ENCODE measurements at regions not wholly inside any gene's neighbourhood (a gene's known extent, or its start where the extent isn't known, plus 50 kb on each side); places are given as distances from the start of the nearest gene placed in this dataset.

DNA sequence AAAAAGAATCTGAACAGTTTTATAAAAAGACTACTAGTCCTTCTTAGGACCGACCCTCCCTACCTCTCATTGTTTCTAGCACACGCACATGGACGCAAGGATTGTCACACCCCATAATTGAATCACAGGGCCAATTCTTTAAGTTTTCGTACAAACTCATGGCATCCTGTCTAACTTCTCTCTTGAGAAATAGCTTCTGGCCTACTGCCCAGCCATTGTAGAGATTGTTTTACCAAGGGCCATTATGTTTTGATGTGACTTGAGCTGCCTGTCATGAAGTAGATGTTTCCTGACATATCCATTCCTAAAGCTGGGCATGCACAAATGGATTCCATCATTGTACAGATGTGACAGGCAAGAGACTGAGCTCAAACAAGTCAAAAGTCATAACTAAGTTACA lies 1672.1 kb upstream of the C9orf72 start:
- Histone ChIP-seq H3K9ac (ENCODE audit: low read length) (no peak overlapping the region), H3K4me1 (ENCODE audit: control insufficient read depth in 1 of 2, insufficient read depth in 2 of 2, low read length in 2 of 2) (no peaks in the 10 kb centered on the region), H3K27me3 (ENCODE audit: insufficient read depth, low read length) (no peaks in the 10 kb centered on the region), H3K36me3 (ENCODE audit: control insufficient read depth in 1 of 2, insufficient read depth in 2 of 2, low read length in 2 of 2) (no peaks in the 10 kb centered on the region), H3K79me2 (ENCODE audit: insufficient read depth, low read length) (no peaks in the 10 kb centered on the region), H3K4me2 (ENCODE audit: low read length) (no peak overlapping the region), H3K4me3 (replicated peaks in 1 of 2; ENCODE audit: low read depth in 1 of 2, low read length in 2 of 2) (no peak overlapping the region), H4K20me1 (ENCODE audit: insufficient read depth) (no peaks in the 10 kb centered on the region), H3K27ac (ENCODE audit: low read depth, low read length) (no peak overlapping the region), H3K9me2 (ENCODE audit: insufficient read depth) (no peaks in the 10 kb centered on the region), H2AFZ (ENCODE audit: low read depth, low read length, poor library complexity, severe bottlenecking) (no peak overlapping the region), H3K9me3 (ENCODE audit: control insufficient read depth in 1 of 2, insufficient read depth in 1 of 2, low read depth in 1 of 2, low read length in 2 of 2) (no peaks in the 10 kb centered on the region)
- ChIA-PET RAD21 (ENCODE audit: low non-redundant PET in 1 of 2, low total read pairs in 2 of 2, uncharacterized antibody in 2 of 2, unreplicated experiment in 2 of 2) (no interaction called here), CTCF (no interaction called here), POLR2A (no interaction called here)
- DNase-seq (ENCODE audit: low read depth, low spot score): no peak
- BruUV-seq (replicated peaks): no TSS peak
- TF ChIP-seq, protein P1, sequence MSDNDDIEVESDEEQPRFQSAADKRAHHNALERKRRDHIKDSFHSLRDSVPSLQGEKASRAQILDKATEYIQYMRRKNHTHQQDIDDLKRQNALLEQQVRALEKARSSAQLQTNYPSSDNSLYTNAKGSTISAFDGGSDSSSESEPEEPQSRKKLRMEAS (IDR thresholded peaks at IDR 0.05): no peak
- TF ChIP-seq, protein P2, sequence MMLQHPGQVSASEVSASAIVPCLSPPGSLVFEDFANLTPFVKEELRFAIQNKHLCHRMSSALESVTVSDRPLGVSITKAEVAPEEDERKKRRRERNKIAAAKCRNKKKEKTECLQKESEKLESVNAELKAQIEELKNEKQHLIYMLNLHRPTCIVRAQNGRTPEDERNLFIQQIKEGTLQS (IDR thresholded peaks at IDR 0.05): no peak
- TF ChIP-seq ELF1 (IDR thresholded peaks at IDR 0.05; ENCODE audit: borderline replicate concordance, low read depth) (no peak), ZNF274 (IDR thresholded peaks at IDR 0.05; ENCODE audit: low read depth, low read length) (no peak), FOSL1 (IDR thresholded peaks at IDR 0.05; ENCODE audit: low read depth) (no peak), SIN3A (IDR thresholded peaks at IDR 0.05; ENCODE audit: low read depth) (no peak), CEBPB (IDR thresholded peaks at IDR 0.05; ENCODE audit: low read depth) (no peak), EZH2phosphoT487 (IDR thresholded peaks at IDR 0.05; ENCODE audit: borderline replicate concordance) (no peak), CBX3 (IDR thresholded peaks at IDR 0.05; ENCODE audit: low read depth) (no peak), POLR2AphosphoS5 (IDR thresholded peaks at IDR 0.05; ENCODE audit: low read depth, low read length) (no peak), SRF (IDR thresholded peaks at IDR 0.05; ENCODE audit: low read depth) (no peak), ZFX (IDR thresholded peaks at IDR 0.05) (no peak), RAD21 (IDR thresholded peaks at IDR 0.05; ENCODE audit: low read depth) (no peak), TCF7L2 (IDR thresholded peaks at IDR 0.05; ENCODE audit: borderline replicate concordance, extremely low read depth, insufficient read depth, insufficient read length) (no peak), YY1 (IDR thresholded peaks at IDR 0.05; ENCODE audit: extremely low read depth, insufficient replicate concordance, low read depth, low read length) (no peak), EZH2 (IDR thresholded peaks at IDR 0.05) (no peak), POLR2A (IDR thresholded peaks at IDR 0.05; ENCODE audit: borderline replicate concordance, extremely low read depth, insufficient read depth, insufficient read length) (no peak)
- TF ChIP-seq, protein P3, sequence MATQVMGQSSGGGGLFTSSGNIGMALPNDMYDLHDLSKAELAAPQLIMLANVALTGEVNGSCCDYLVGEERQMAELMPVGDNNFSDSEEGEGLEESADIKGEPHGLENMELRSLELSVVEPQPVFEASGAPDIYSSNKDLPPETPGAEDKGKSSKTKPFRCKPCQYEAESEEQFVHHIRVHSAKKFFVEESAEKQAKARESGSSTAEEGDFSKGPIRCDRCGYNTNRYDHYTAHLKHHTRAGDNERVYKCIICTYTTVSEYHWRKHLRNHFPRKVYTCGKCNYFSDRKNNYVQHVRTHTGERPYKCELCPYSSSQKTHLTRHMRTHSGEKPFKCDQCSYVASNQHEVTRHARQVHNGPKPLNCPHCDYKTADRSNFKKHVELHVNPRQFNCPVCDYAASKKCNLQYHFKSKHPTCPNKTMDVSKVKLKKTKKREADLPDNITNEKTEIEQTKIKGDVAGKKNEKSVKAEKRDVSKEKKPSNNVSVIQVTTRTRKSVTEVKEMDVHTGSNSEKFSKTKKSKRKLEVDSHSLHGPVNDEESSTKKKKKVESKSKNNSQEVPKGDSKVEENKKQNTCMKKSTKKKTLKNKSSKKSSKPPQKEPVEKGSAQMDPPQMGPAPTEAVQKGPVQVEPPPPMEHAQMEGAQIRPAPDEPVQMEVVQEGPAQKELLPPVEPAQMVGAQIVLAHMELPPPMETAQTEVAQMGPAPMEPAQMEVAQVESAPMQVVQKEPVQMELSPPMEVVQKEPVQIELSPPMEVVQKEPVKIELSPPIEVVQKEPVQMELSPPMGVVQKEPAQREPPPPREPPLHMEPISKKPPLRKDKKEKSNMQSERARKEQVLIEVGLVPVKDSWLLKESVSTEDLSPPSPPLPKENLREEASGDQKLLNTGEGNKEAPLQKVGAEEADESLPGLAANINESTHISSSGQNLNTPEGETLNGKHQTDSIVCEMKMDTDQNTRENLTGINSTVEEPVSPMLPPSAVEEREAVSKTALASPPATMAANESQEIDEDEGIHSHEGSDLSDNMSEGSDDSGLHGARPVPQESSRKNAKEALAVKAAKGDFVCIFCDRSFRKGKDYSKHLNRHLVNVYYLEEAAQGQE (IDR thresholded peaks at IDR 0.05; ENCODE audit: low read depth): no peak
- TF ChIP-seq, protein P4, sequence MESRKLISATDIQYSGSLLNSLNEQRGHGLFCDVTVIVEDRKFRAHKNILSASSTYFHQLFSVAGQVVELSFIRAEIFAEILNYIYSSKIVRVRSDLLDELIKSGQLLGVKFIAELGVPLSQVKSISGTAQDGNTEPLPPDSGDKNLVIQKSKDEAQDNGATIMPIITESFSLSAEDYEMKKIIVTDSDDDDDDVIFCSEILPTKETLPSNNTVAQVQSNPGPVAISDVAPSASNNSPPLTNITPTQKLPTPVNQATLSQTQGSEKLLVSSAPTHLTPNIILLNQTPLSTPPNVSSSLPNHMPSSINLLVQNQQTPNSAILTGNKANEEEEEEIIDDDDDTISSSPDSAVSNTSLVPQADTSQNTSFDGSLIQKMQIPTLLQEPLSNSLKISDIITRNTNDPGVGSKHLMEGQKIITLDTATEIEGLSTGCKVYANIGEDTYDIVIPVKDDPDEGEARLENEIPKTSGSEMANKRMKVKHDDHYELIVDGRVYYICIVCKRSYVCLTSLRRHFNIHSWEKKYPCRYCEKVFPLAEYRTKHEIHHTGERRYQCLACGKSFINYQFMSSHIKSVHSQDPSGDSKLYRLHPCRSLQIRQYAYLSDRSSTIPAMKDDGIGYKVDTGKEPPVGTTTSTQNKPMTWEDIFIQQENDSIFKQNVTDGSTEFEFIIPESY (IDR thresholded peaks at IDR 0.05; ENCODE audit: extremely low read depth, insufficient replicate concordance, low read length): no peak
- intact Hi-C loops (cut with micrococcal nuclease): loop anchor here (2.0 kb wide), 1 partner anchor 21 kb away; no protein-coding TSS in a partner anchor
- no peak for ATAC-seq
